Spleen (tissue), 11 donors: ENCODE measurements at regions not wholly inside any gene's neighbourhood (a gene's known extent, or its start where the extent isn't known, plus 50 kb on each side); places are given as distances from the start of the nearest gene placed in this dataset.

ENCODE experiments used
- DNase-seq: peaks from one replicate; pipeline ENCODE4 v3.0.0-alpha.2; 2020
- H3K27ac ChIP-seq, 8 donors: fragments of 200-600 bp; sonication (generic) in 7 of 8; 1 replicate in 4 of 8; 2 replicates in 4 of 8; pipeline versions ENCODE4 v1.5.0 to v1.8.0; 2016 to 2021; ENCODE audit warnings: inconsistent platforms in 4 of 8, mild to moderate bottlenecking in 4 of 8, moderate library complexity in 1 of 8
- H3K27me3 ChIP-seq, 7 donors: fragments of 200-600 bp; sonication (generic) in 6 of 7; replicated peaks in 1 of 7; 1 replicate in 4 of 7; 2 replicates in 3 of 7; pipeline versions ENCODE4 v1.5.0 to v1.8.0; 2016 to 2021; ENCODE audit warnings: inconsistent platforms in 3 of 7, mild to moderate bottlenecking in 1 of 7
- H3K36me3 ChIP-seq, 6 donors: fragments of 200-600 bp; sonication (generic) in 5 of 6; 1 replicate in 4 of 6; 2 replicates in 2 of 6; pipeline versions ENCODE4 v1.5.0 to v1.8.0; 2016 to 2021; ENCODE audit warnings: inconsistent platforms in 2 of 6
- H3K4me1 ChIP-seq, 6 donors: fragments of 200-600 bp; sonication (generic) in 5 of 6; 1 replicate in 3 of 6; 2 replicates in 3 of 6; pipeline versions ENCODE4 v1.5.0 to v1.8.0; 2016 to 2021; ENCODE audit warnings: inconsistent platforms in 3 of 6
- H3K4me3 ChIP-seq, 8 donors: fragments of 200-600 bp; sonication (generic) in 7 of 8; 1 replicate in 4 of 8; 2 replicates in 4 of 8; pipeline versions ENCODE4 v1.5.0 to v1.8.0; 2016 to 2021; ENCODE audit warnings: inconsistent platforms in 4 of 8, mild to moderate bottlenecking in 4 of 8, moderate library complexity in 2 of 8
- H3K9me3 ChIP-seq, 8 donors: fragments of 200-600 bp; sonication (generic) in 7 of 8; 1 replicate in 4 of 8; 2 replicates in 4 of 8; pipeline versions ENCODE4 v1.5.0 to v1.8.0; 2016 to 2021; ENCODE audit warnings: inconsistent platforms in 4 of 8
- CTCF ChIP-seq, 11 experiments: fragments of 200-600 bp in 7 of 11; fragments of 450-650 bp in 4 of 11; sonication (generic) in 4 of 11; IDR thresholded peaks in 8 of 11; conservative IDR thresholded peaks in 3 of 11; 1 replicate in 7 of 11; 2 replicates in 4 of 11; pipeline versions ENCODE4 v1.4.0 to v1.8.0; 2016 to 2021; ENCODE audit warnings: antibody characterized with exemption in 11 of 11, inconsistent platforms in 4 of 11, mild to moderate bottlenecking in 1 of 11
- POLR2A ChIP-seq, 3 donors: fragments of 450-650 bp; IDR thresholded peaks; one replicate each; pipeline ENCODE4 v1.5.1; 2017; ENCODE audit warnings: antibody characterized with exemption in 3 of 3, mild to moderate bottlenecking in 1 of 3
- POLR2AphosphoS5 ChIP-seq, 3 donors: sonication (generic); formaldehyde crosslinking; IDR thresholded peaks; one replicate each; pipeline ENCODE4 v1.5.1; 2017; ENCODE audit warnings: antibody characterized with exemption in 3 of 3
- WGBS, 5 donors: extraction: QIAGEN DNeasy Blood & Tissue Kit in 3 of 5; methylation state at CpG; one replicate each; pipeline versions ENCODE4 v1.1.5 to v1.1.7; 2013 to 2018; 5-methylcytosine and 5-hydroxymethylcytosine counted together
- intact Hi-C: fragments of 100-400 bp; cut with DNase I; formaldehyde crosslinking; loops from one replicate; pipeline ENCODE4 v1.15.0; 2023; ENCODE audit warnings: low total_unique reads
- donor health status: healthy with polysubstance abuse.
- donor health status: DM: no; HTN: no; CAD: no; lungs with moderate emphysema.
- donor health status: DM: no; HTN: no; CAD: no.
- donor health status: Bipolar disorder and iron deficiency.
- donor health status: healthy.
- donor health status: DM: no; HTN: no; CAD: no.
- donor health status: DM: yes; HTN: yes; CAD: no.

- intact Hi-C loops, result no loop called here
- WGBS, 5 donors, result 93 to 95% (median 93%) methylated on average over 49 to 69 of the region's 69 CpGs
- TF ChIP-seq POLR2AphosphoS5 (IDR thresholded peaks at IDR 0.05), result no peak
- TF ChIP-seq CTCF (IDR thresholded peaks at IDR 0.05 in 8 of 11, conservative IDR thresholded peaks at IDR 0.05 in 3 of 11), result no peak
- no peak for TF ChIP-seq POLR2A (IDR thresholded peaks at IDR 0.05)
- no peak overlapping the region for H3K4me3 ChIP-seq
- peaks cover 0 to 13% (median 0%) of the 10 kb centered on the region in 8 donors for H3K9me3 ChIP-seq
- peaks cover 0 to 46% (median 6%) of the 10 kb centered on the region in 7 donors for H3K27me3 ChIP-seq
- no peaks in the 10 kb centered on the region for H3K36me3 ChIP-seq
- peak overlapping the region in 6 of 8 donors; percentile 38 to 71 (median 66) for H3K27ac ChIP-seq
- peaks cover 0 to 14% (median 3%) of the 10 kb centered on the region in 6 donors for H3K4me1 ChIP-seq
- DNase-seq, result peak; percentile 72
These were observed 154.2 kb downstream of the DLL1 start for GRCh38 chr6:170136541-170137175.

- Histone ChIP-seq H3K9me3 (peaks cover 0 to 13% (median 0%) of the 10 kb centered on the region in 8 donors), H3K4me1 (peaks cover 0 to 14% (median 3%) of the 10 kb centered on the region in 6 donors), H3K27ac (peak overlapping the region in 3 of 8 donors; percentile 65 to 71 (median 68)), H3K27me3 (peaks cover 0 to 47% (median 6%) of the 10 kb centered on the region in 7 donors), H3K36me3 (no peaks in the 10 kb centered on the region), H3K4me3 (no peak overlapping the region)
- WGBS, 5 donors, result 78 to 85% (median 79%) methylated on average over 35 to 38 of the region's 38 CpGs
- intact Hi-C loops, result no loop called here
- DNase-seq, result peak; percentile 72
- TF ChIP-seq POLR2AphosphoS5 (IDR thresholded peaks at IDR 0.05) (peak in 1 of 3 donors; percentile 39), CTCF (IDR thresholded peaks at IDR 0.05 in 8 of 11, conservative IDR thresholded peaks at IDR 0.05 in 3 of 11) (no peak)
These were observed 154.9 kb downstream of the DLL1 start for GRCh38 chr6:170135821-170136471.

- peak; percentile 64 for DNase-seq
- no peak overlapping the region for H3K4me3 ChIP-seq
- peak overlapping the region in 1 of 8 donors; percentile 68 for H3K27ac ChIP-seq
- H3K4me1 ChIP-seq, result peaks cover 0 to 14% (median 3%) of the 10 kb centered on the region in 6 donors
- H3K36me3 ChIP-seq, result no peaks in the 10 kb centered on the region
- intact Hi-C loops, result no loop called here
- no peak for TF ChIP-seq CTCF (IDR thresholded peaks at IDR 0.05 in 8 of 11, conservative IDR thresholded peaks at IDR 0.05 in 3 of 11)
- TF ChIP-seq POLR2AphosphoS5 (IDR thresholded peaks at IDR 0.05), result no peak
- TF ChIP-seq POLR2A (IDR thresholded peaks at IDR 0.05), result no peak
- H3K27me3 ChIP-seq, result peaks cover 0 to 52% (median 6%) of the 10 kb centered on the region in 7 donors
- whole genome bisulfite sequencing, 5 donors, result 74 to 82% (median 81%) methylated on average over 16 of the region's 16 CpGs
- peaks cover 0 to 13% (median 0%) of the 10 kb centered on the region in 8 donors for H3K9me3 ChIP-seq
These were observed 155.4 kb downstream of the DLL1 start for GRCh38 chr6:170135461-170135820.
